H1 (cell line): ENCODE measurements at regions not wholly inside any gene's neighbourhood (a gene's known extent, or its start where the extent isn't known, plus 50 kb on each side); places are given as distances from the start of the nearest gene placed in this dataset.

ENCODE experiments used
- CTCF ChIA-PET: fragments of 300-600 bp; sonication (Branson Sonifier 250); formaldehyde crosslinking; loops from one replicate; lab custom pipeline; 2021; ENCODE audit not compliant: partially characterized antibody; lab: Charles Lee
- POLR2A ChIA-PET: fragments of 300-600 bp; sonication (Branson Sonifier 250); formaldehyde crosslinking; loops from one replicate; lab custom pipeline; 2021; ENCODE audit warnings: inconsistent platforms; ENCODE audit not compliant: partially characterized antibody; lab: Charles Lee
- DNase-seq, 2 experiments: peaks; one replicate each; pipeline versions ENCODE4 v3.0.0 to v3.0.0-alpha.2; 2010 to 2022; ENCODE audit warnings: low spot score in 2 of 2, low read depth in 1 of 2, mixed read lengths in 1 of 2
- FAIRE-seq: peaks from 2 replicates; lab custom pipeline; 2011; peaks lifted over from hg19 to GRCh38; lab: Jason Lieb, UNC
- H2AFZ ChIP-seq: 2 replicates; pipeline ENCODE4 v1.8.1; 2012; ENCODE audit warnings: low read length, inconsistent platforms
- H2AK5ac ChIP-seq: 2 replicates; pipeline ENCODE4 v1.6.1; 2013; ENCODE audit warnings: low read depth, low read length
- H2BK120ac ChIP-seq: replicated peaks from 2 replicates; pipeline ENCODE3; 2013; ENCODE audit warnings: low read depth, low read length, inconsistent platforms
- H2BK12ac ChIP-seq: 2 replicates; pipeline ENCODE4 v1.6.1; 2013; ENCODE audit warnings: low read depth, low read length
- H2BK15ac ChIP-seq: 2 replicates; pipeline ENCODE4 v1.6.1; 2013; ENCODE audit warnings: low read length
- H2BK20ac ChIP-seq: 2 replicates; pipeline ENCODE4 v1.6.1; 2013; ENCODE audit warnings: low read length
- H2BK5ac ChIP-seq: 2 replicates; pipeline ENCODE4 v1.6.1; 2013; ENCODE audit warnings: low read depth, low read length
- H3K14ac ChIP-seq: 2 replicates; pipeline ENCODE4 v1.6.1; 2013; ENCODE audit warnings: inconsistent platforms; ENCODE audit not compliant: insufficient read length
- H3K18ac ChIP-seq: 2 replicates; pipeline ENCODE4 v1.6.1; 2013; ENCODE audit warnings: low read length; ENCODE audit errors: extremely low read depth
- H3K23ac ChIP-seq: 2 replicates; pipeline ENCODE4 v1.6.1; 2013; ENCODE audit warnings: inconsistent platforms; ENCODE audit not compliant: insufficient read length
- H3K23me2 ChIP-seq: 2 replicates; pipeline ENCODE4 v1.6.1; 2013; ENCODE audit warnings: low read depth, low read length
- H3K27ac ChIP-seq: 2 replicates; pipeline ENCODE4 v1.6.1; 2011; ENCODE audit warnings: low read depth, low read length, inconsistent platforms
- H3K27me3 ChIP-seq, 4 experiments: replicated peaks in 1 of 4; 1 replicate in 1 of 4; 2 replicates in 3 of 4; pipeline versions ENCODE4 v1.6.1 to v1.8.1; 2011 to 2013; ENCODE audit warnings: low read length in 3 of 4, mild to moderate bottlenecking in 3 of 4, inconsistent platforms in 2 of 4, mixed read lengths in 2 of 4, moderate library complexity in 1 of 4; ENCODE audit not compliant: control insufficient read depth in 3 of 4, insufficient read depth in 3 of 4; ENCODE audit errors: extremely low read depth in 1 of 4
- H3K36me3 ChIP-seq, 4 experiments: 2 replicates each; pipeline versions ENCODE4 v1.6.1 to v1.8.1; 2011 to 2013; ENCODE audit warnings: mild to moderate bottlenecking in 4 of 4, low read length in 3 of 4, moderate library complexity in 2 of 4, control low read depth in 1 of 4, inconsistent platforms in 1 of 4; ENCODE audit not compliant: insufficient read depth in 4 of 4, control insufficient read depth in 2 of 4
- H3K4ac ChIP-seq: replicated peaks from 2 replicates; pipeline ENCODE3; 2013; ENCODE audit warnings: low read length, low read depth, mixed read lengths, inconsistent platforms; ENCODE audit not compliant: insufficient read length
- H3K4me1 ChIP-seq, 4 experiments: replicated peaks in 1 of 4; 1 replicate in 1 of 4; 2 replicates in 3 of 4; pipeline versions ENCODE4 v1.6.1 to v1.8.1; 2011 to 2013; ENCODE audit warnings: low read length in 3 of 4, inconsistent platforms in 2 of 4, mixed read lengths in 1 of 4; ENCODE audit not compliant: insufficient read depth in 4 of 4, control insufficient read depth in 3 of 4
- H3K4me2 ChIP-seq, 2 experiments: 2 replicates each; pipeline versions ENCODE4 v1.6.1 to v1.8.1; 2011 to 2013; ENCODE audit warnings: low read depth in 2 of 2, low read length in 2 of 2, control low read depth in 1 of 2, inconsistent platforms in 1 of 2, mild to moderate bottlenecking in 1 of 2; ENCODE audit not compliant: insufficient read depth in 1 of 2
- H3K4me3 ChIP-seq, 4 experiments: fragments of 200-600, 300-600 bp in 1 of 4; sonication (generic), shearing (Covaris generic), sonication (Bioruptor Twin) in 1 of 4; 2 replicates each; pipeline versions ENCODE4 v1.5.1 to v1.8.1; 2011 to 2016; ENCODE audit warnings: low read length in 4 of 4, low read depth in 3 of 4, control low read depth in 2 of 4, inconsistent platforms in 2 of 4, mild to moderate bottlenecking in 2 of 4, mixed read lengths in 1 of 4, moderate library complexity in 1 of 4; ENCODE audit not compliant: insufficient read depth in 2 of 4; ENCODE audit errors: extremely low read depth in 1 of 4
- H3K56ac ChIP-seq: replicated peaks from 2 replicates; pipeline ENCODE3; 2013; ENCODE audit warnings: low read depth, mild to moderate bottlenecking, mixed read lengths, low read length, inconsistent platforms; ENCODE audit not compliant: insufficient read length
- H3K79me1 ChIP-seq: 2 replicates; pipeline ENCODE4 v1.6.1; 2013; ENCODE audit warnings: low read depth, low read length, control low read depth
- H3K79me2 ChIP-seq, 2 experiments: 2 replicates each; pipeline versions ENCODE4 v1.6.1 to v1.8.1; 2012 to 2013; ENCODE audit warnings: low read length in 2 of 2, mild to moderate bottlenecking in 2 of 2, inconsistent platforms in 1 of 2; ENCODE audit not compliant: insufficient read depth in 2 of 2, control insufficient read depth in 1 of 2
- H3K9ac ChIP-seq, 4 experiments: replicated peaks in 1 of 4; 1 replicate in 1 of 4; 2 replicates in 3 of 4; pipeline versions ENCODE4 v1.6.1 to v1.8.1; 2011 to 2013; ENCODE audit warnings: low read depth in 3 of 4, low read length in 3 of 4, control low read depth in 2 of 4, mild to moderate bottlenecking in 2 of 4, moderate library complexity in 2 of 4, inconsistent platforms in 1 of 4; ENCODE audit errors: extremely low read depth in 1 of 4
- H3K9me3 ChIP-seq, 2 experiments: 2 replicates each; pipeline versions ENCODE4 v1.6.1 to v1.8.1; 2012 to 2013; ENCODE audit warnings: mild to moderate bottlenecking in 2 of 2, moderate library complexity in 2 of 2, control low read depth in 1 of 2, inconsistent platforms in 1 of 2, low read depth in 1 of 2, low read length in 1 of 2, mixed read lengths in 1 of 2; ENCODE audit not compliant: insufficient read depth in 2 of 2
- H4K20me1 ChIP-seq, 2 experiments: replicated peaks in 1 of 2; 2 replicates each; pipeline versions ENCODE3 to v1.8.1; 2011 to 2013; ENCODE audit warnings: inconsistent platforms in 2 of 2, low read length in 2 of 2, mild to moderate bottlenecking in 1 of 2; ENCODE audit not compliant: insufficient read depth in 2 of 2, control insufficient read depth in 1 of 2
- H4K5ac ChIP-seq: 2 replicates; pipeline ENCODE4 v1.6.1; 2013; ENCODE audit warnings: low read length, low read depth, mixed read lengths, inconsistent platforms; ENCODE audit not compliant: insufficient read length
- H4K8ac ChIP-seq: 2 replicates; pipeline ENCODE4 v1.8.0; 2013; ENCODE audit warnings: mild to moderate bottlenecking, moderate library complexity, low read length, inconsistent platforms; ENCODE audit not compliant: insufficient read depth; ENCODE audit errors: extremely low read depth
- H4K91ac ChIP-seq: replicated peaks from 2 replicates; pipeline ENCODE3; 2013; ENCODE audit warnings: low read length, mixed read lengths, inconsistent platforms; ENCODE audit not compliant: insufficient read length
- CBX5 ChIP-seq: fragments of 300-800, 300-1000 bp; sonication (generic); IDR thresholded peaks from 2 replicates; pipeline ENCODE4 v1.7.1; 2016; ENCODE audit warnings: antibody characterized with exemption, low read length, low read depth
- EZH2 ChIP-seq: fragments of 200-600 bp; sonication (generic); IDR thresholded peaks from 2 replicates; pipeline ENCODE4 v1.7.1; 2012; ENCODE audit warnings: low read depth, mild to moderate bottlenecking, moderate library complexity, low read length, inconsistent platforms; ENCODE audit not compliant: severe bottlenecking
- KDM5A ChIP-seq: fragments of 200-600 bp; IDR thresholded peaks from 2 replicates; pipeline ENCODE4 v1.7.1; 2012; ENCODE audit warnings: mild to moderate bottlenecking, low read length, inconsistent platforms, mixed read lengths
- NANOG ChIP-seq: IDR thresholded peaks from 2 replicates; pipeline ENCODE4 v1.6.1; 2011; ENCODE audit warnings: low read length, low read depth, mild to moderate bottlenecking, inconsistent platforms; ENCODE audit not compliant: insufficient read depth, poor library complexity, severe bottlenecking
- PHF8 ChIP-seq: fragments of 200-600 bp; sonication (generic); conservative IDR thresholded peaks from 2 replicates; pipeline ENCODE4 v1.7.1; 2012; ENCODE audit warnings: low read depth, mild to moderate bottlenecking, inconsistent platforms, low read length, moderate library complexity
- RBBP5 ChIP-seq: IDR thresholded peaks from 2 replicates; pipeline ENCODE4 v1.7.1; 2012; ENCODE audit warnings: low read depth, mild to moderate bottlenecking, inconsistent platforms, low read length, moderate library complexity, borderline replicate concordance
- RNF2 ChIP-seq: fragments of 200-900, 300-1000 bp; sonication (generic); IDR thresholded peaks from 2 replicates; pipeline ENCODE4 v1.7.1; 2016; ENCODE audit warnings: borderline replicate concordance, low read depth, mild to moderate bottlenecking, antibody characterized with exemption, low read length; ENCODE audit not compliant: poor library complexity, severe bottlenecking; ENCODE audit errors: missing control alignments
- RXRA ChIP-seq: IDR thresholded peaks from 2 replicates; pipeline ENCODE4 v1.6.1; 2011; ENCODE audit warnings: low read depth, mild to moderate bottlenecking, low read length, moderate library complexity; ENCODE audit not compliant: insufficient read depth
- SIX5 ChIP-seq: IDR thresholded peaks from 2 replicates; pipeline ENCODE4 v1.6.1; 2011; ENCODE audit warnings: mild to moderate bottlenecking, low read depth, low read length
- SP1 ChIP-seq: IDR thresholded peaks from 2 replicates; pipeline ENCODE4 v1.6.1; 2011; ENCODE audit warnings: low read depth, low read length
- SRF ChIP-seq: IDR thresholded peaks from 2 replicates; pipeline ENCODE4 v1.6.1; 2011; ENCODE audit warnings: mild to moderate bottlenecking, low read depth, low read length, moderate library complexity
- TF ChIP-seq, protein P1 (sequence below): IDR thresholded peaks from 2 replicates; pipeline ENCODE4 v1.6.1; 2012; ENCODE audit warnings: inconsistent platforms

DNA sequence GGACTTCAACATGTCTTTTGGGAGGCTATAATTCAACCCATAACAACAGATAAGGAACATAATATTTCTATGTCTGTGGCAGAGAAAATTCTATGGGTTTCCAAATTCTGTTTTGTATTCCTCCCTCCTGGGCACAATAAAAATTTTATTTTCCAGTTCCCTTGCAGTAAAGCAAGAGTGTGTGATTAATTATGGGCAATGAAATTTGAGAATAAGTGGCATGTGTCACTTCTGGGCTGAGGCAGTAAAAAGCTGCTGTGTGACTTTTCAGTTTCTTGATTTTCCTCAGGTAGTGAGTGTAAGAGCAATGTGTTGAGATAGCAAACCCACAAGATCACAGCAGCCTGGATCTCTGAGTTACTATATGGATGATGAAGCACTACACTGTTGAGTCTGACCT lies 216.4 kb downstream of the MEIS1 start:
- H2BK120ac ChIP-seq: no peak overlapping the region
- no peak overlapping the region for H2BK12ac ChIP-seq
- TF ChIP-seq SIX5: no peak
- no peak for TF ChIP-seq RBBP5
- no peak for TF ChIP-seq SP1
- no peak for TF ChIP-seq NANOG
- TF ChIP-seq, protein P1, sequence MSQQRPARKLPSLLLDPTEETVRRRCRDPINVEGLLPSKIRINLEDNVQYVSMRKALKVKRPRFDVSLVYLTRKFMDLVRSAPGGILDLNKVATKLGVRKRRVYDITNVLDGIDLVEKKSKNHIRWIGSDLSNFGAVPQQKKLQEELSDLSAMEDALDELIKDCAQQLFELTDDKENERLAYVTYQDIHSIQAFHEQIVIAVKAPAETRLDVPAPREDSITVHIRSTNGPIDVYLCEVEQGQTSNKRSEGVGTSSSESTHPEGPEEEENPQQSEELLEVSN: no peak
- no peak for TF ChIP-seq RNF2
- no peak for TF ChIP-seq SRF
- no peak for TF ChIP-seq CBX5
- TF ChIP-seq EZH2: no peak
- no peak for TF ChIP-seq RXRA
- TF ChIP-seq PHF8: no peak
- no peak for TF ChIP-seq KDM5A
- TF ChIP-seq, all 59 proteins: peak for 0
- no peak overlapping the region for H3K4me3 ChIP-seq
- no peak overlapping the region for H3K4ac ChIP-seq
- no peak overlapping the region for H3K23ac ChIP-seq
- ChIA-PET POLR2A (no interaction called here), CTCF (no interaction called here)
- H4K20me1 ChIP-seq: no peaks in the 10 kb centered on the region
- H2BK5ac ChIP-seq: no peak overlapping the region
- no peak overlapping the region for H4K5ac ChIP-seq
- no peak overlapping the region for H3K18ac ChIP-seq
- H3K79me1 ChIP-seq: no peaks in the 10 kb centered on the region
- H4K91ac ChIP-seq: no peak overlapping the region
- no peak overlapping the region for H4K8ac ChIP-seq
- no peaks in the 10 kb centered on the region for H3K23me2 ChIP-seq
- H3K4me1 ChIP-seq: no peaks in the 10 kb centered on the region
- H2AFZ ChIP-seq: no peak overlapping the region
- no peak for FAIRE-seq
- H3K14ac ChIP-seq: no peak overlapping the region
- H3K4me2 ChIP-seq: no peak overlapping the region
- H3K36me3 ChIP-seq: no peaks in the 10 kb centered on the region
- H2BK20ac ChIP-seq: no peak overlapping the region
- H3K27me3 ChIP-seq: no peaks in the 10 kb centered on the region
- H3K27ac ChIP-seq: no peak overlapping the region
- no peak overlapping the region for H2BK15ac ChIP-seq
- no peak overlapping the region for H3K56ac ChIP-seq
- DNase-seq: no peak
- H3K9me3 ChIP-seq: no peaks in the 10 kb centered on the region
- H3K9ac ChIP-seq: no peak overlapping the region
- H2AK5ac ChIP-seq: no peak overlapping the region
- no peaks in the 10 kb centered on the region for H3K79me2 ChIP-seq
